SK-N-MC (cell line): ENCODE measurements at regions not wholly inside any gene's neighbourhood (a gene's known extent, or its start where the extent isn't known, plus 50 kb on each side); places are given as distances from the start of the nearest gene placed in this dataset.
A peak's percentile ranks its signal among the peaks of the same experiment; 100 is the strongest.

ENCODE experiments used
- DNase-seq: peaks from one replicate; pipeline ENCODE4 v3.0.0-alpha.2; 2011; ENCODE audit warnings: low read depth, low spot score
- H3K27ac ChIP-seq: fragments of 200-600 bp; sonication (generic); 2 replicates; pipeline ENCODE4 v1.5.1; 2016; ENCODE audit warnings: mixed run types
- H3K36me3 ChIP-seq: fragments of 200-600 bp; sonication (generic); 2 replicates; pipeline ENCODE4 v1.6.1; 2017; ENCODE audit warnings: antibody characterized with exemption, low read length, mixed read lengths; ENCODE audit not compliant: insufficient read depth
- H3K4me3 ChIP-seq: fragments of 200-600 bp; sonication (generic); 2 replicates; pipeline ENCODE4 v1.5.1; 2016
- H3K9ac ChIP-seq: fragments of 200-600 bp; sonication (generic); 2 replicates; pipeline ENCODE4 v1.8.0; 2017; ENCODE audit warnings: mixed run types, mixed read lengths; ENCODE audit not compliant: insufficient read length
- H3K9me3 ChIP-seq: fragments of 200-600 bp; sonication (generic); 2 replicates; pipeline ENCODE4 v1.6.1; 2017; ENCODE audit warnings: low read depth, mild to moderate bottlenecking, antibody characterized with exemption, low read length, moderate library complexity, mixed read lengths
- EZH2 ChIP-seq: fragments of 200-600 bp; sonication (generic); IDR thresholded peaks from one replicate; pipeline ENCODE4 v1.6.1; 2017; ENCODE audit warnings: antibody characterized with exemption
- FOXP2 ChIP-seq: optimal IDR thresholded peaks from 2 replicates; pipeline ENCODE3; 2011; ENCODE audit warnings: mild to moderate bottlenecking, moderate library complexity; ENCODE audit not compliant: insufficient read depth; ENCODE audit errors: extremely low read length, control extremely low read depth
- POLR2AphosphoS5 ChIP-seq: IDR thresholded peaks from 2 replicates; pipeline ENCODE4 v1.6.1; 2012; ENCODE audit warnings: mild to moderate bottlenecking, low read depth, low read length, borderline replicate concordance

- H3K9me3 ChIP-seq = no peaks in the 10 kb centered on the region
- no peak overlapping the region for H3K4me3 ChIP-seq
- H3K36me3 ChIP-seq = no peaks in the 10 kb centered on the region
- H3K9ac ChIP-seq = no peak overlapping the region
- no peak for DNase-seq
- TF ChIP-seq FOXP2 (no peak), EZH2 (no peak), POLR2AphosphoS5 (no peak)
- H3K27ac ChIP-seq = no peak overlapping the region
Measured at GRCh38 chr13:79782541-79783205, 301.7 kb downstream of the NDFIP2 start.

GRCh38 chr13:79781829-79782540, 301.0 kb downstream of the NDFIP2 start:
- DNase-seq = no peak
- no peaks in the 10 kb centered on the region for H3K36me3 ChIP-seq
- H3K9ac ChIP-seq = no peak overlapping the region
- TF ChIP-seq FOXP2 = no peak
- TF ChIP-seq EZH2 = no peak
- no peak for TF ChIP-seq POLR2AphosphoS5
- H3K27ac ChIP-seq = no peak overlapping the region
- no peaks in the 10 kb centered on the region for H3K9me3 ChIP-seq
- H3K4me3 ChIP-seq = no peak overlapping the region

GRCh38 chr13:79780240-79780639, 299.3 kb downstream of the NDFIP2 start:
- Histone ChIP-seq H3K4me3 (no peak overlapping the region), H3K9ac (no peak overlapping the region), H3K9me3 (no peaks in the 10 kb centered on the region), H3K27ac (no peak overlapping the region), H3K36me3 (no peaks in the 10 kb centered on the region)
- no peak for TF ChIP-seq EZH2
- DNase-seq = no peak

GRCh38 chr13:79779761-79780160, 298.8 kb downstream of the NDFIP2 start:
- TF ChIP-seq POLR2AphosphoS5 (no peak), EZH2 (no peak), FOXP2 (no peak)
- H3K36me3 ChIP-seq = no peaks in the 10 kb centered on the region
- H3K27ac ChIP-seq = no peak overlapping the region
- H3K4me3 ChIP-seq = no peak overlapping the region
- H3K9me3 ChIP-seq = no peaks in the 10 kb centered on the region
- no peak overlapping the region for H3K9ac ChIP-seq
- DNase-seq = no peak

- no peak for TF ChIP-seq FOXP2
- no peak for TF ChIP-seq EZH2
- no peak for TF ChIP-seq POLR2AphosphoS5
- Histone ChIP-seq H3K9ac (no peak overlapping the region), H3K36me3 (no peaks in the 10 kb centered on the region), H3K9me3 (no peaks in the 10 kb centered on the region), H3K4me3 (no peak overlapping the region), H3K27ac (no peak overlapping the region)
- DNase-seq = no peak
Measured at GRCh38 chr13:79778741-79779460, 297.9 kb downstream of the NDFIP2 start.

- Histone ChIP-seq H3K4me3 (no peak overlapping the region), H3K27ac (no peak overlapping the region), H3K9me3 (no peaks in the 10 kb centered on the region), H3K36me3 (no peaks in the 10 kb centered on the region), H3K9ac (no peak overlapping the region)
- no peak for DNase-seq
- TF ChIP-seq EZH2 (no peak), POLR2AphosphoS5 (no peak), FOXP2 (no peak)
Measured at GRCh38 chr13:79777504-79777903, 296.5 kb downstream of the NDFIP2 start.

GRCh38 chr13:79776531-79777295, 295.8 kb downstream of the NDFIP2 start:
- TF ChIP-seq POLR2AphosphoS5 (no peak), EZH2 (no peak), FOXP2 (no peak)
- Histone ChIP-seq H3K9ac (no peak overlapping the region), H3K4me3 (no peak overlapping the region), H3K9me3 (no peaks in the 10 kb centered on the region), H3K27ac (no peak overlapping the region), H3K36me3 (no peaks in the 10 kb centered on the region)
- DNase-seq = no peak

GRCh38 chr13:79775830-79776229, 294.9 kb downstream of the NDFIP2 start:
- DNase-seq = peak; percentile 32
- H3K9me3 ChIP-seq = no peaks in the 10 kb centered on the region
- H3K36me3 ChIP-seq = no peaks in the 10 kb centered on the region
- no peak overlapping the region for H3K9ac ChIP-seq
- no peak for TF ChIP-seq FOXP2
- no peak for TF ChIP-seq POLR2AphosphoS5
- TF ChIP-seq EZH2 = no peak
- no peak overlapping the region for H3K27ac ChIP-seq
- H3K4me3 ChIP-seq = no peak overlapping the region
